Esophagus muscularis mucosa (tissue), 4 donors: ENCODE measurements at regions not wholly inside any gene's neighbourhood (a gene's known extent, or its start where the extent isn't known, plus 50 kb on each side); places are given as distances from the start of the nearest gene placed in this dataset.

Experiments used
- DNase-seq: peaks from one replicate; pipeline ENCODE4 v3.0.0-alpha.2; 2017; ENCODE audit errors: extremely low spot score
- H3K27ac ChIP-seq, 4 donors: fragments of 200-600 bp; sonication (generic); replicated peaks in 1 of 4; 1 replicate in 3 of 4; 2 replicates in 1 of 4; pipeline ENCODE4 v1.5.1; 2016 to 2019; ENCODE audit warnings: mild to moderate bottlenecking in 1 of 4
- H3K27me3 ChIP-seq, 4 donors: fragments of 200-600 bp; sonication (generic); one replicate each; pipeline versions ENCODE4 v1.5.1 to v1.6.0; 2016 to 2019
- H3K36me3 ChIP-seq, 4 donors: fragments of 200-600 bp; sonication (generic); one replicate each; pipeline ENCODE4 v1.5.1; 2016 to 2019
- H3K4me1 ChIP-seq, 4 donors: fragments of 200-600 bp; sonication (generic); one replicate each; pipeline ENCODE4 v1.5.1; 2016 to 2019
- H3K4me3 ChIP-seq, 4 donors: fragments of 200-600 bp; sonication (generic); 1 replicate in 2 of 4; 2 replicates in 2 of 4; pipeline ENCODE4 v1.5.1; 2016 to 2019; ENCODE audit warnings: mild to moderate bottlenecking in 4 of 4, moderate library complexity in 1 of 4
- H3K9me3 ChIP-seq, 4 donors: fragments of 200-600 bp; sonication (generic); 1 replicate in 3 of 4; 2 replicates in 1 of 4; pipeline ENCODE4 v1.5.1; 2016 to 2019
- EP300 ChIP-seq: sonication (generic); formaldehyde crosslinking; IDR thresholded peaks from one replicate; pipeline ENCODE4 v1.6.1; 2017; ENCODE audit warnings: antibody characterized with exemption
- POLR2A ChIP-seq: fragments of 450-650 bp; IDR thresholded peaks from one replicate; pipeline ENCODE4 v1.6.1; 2017; ENCODE audit warnings: antibody characterized with exemption, moderate library complexity, mild to moderate bottlenecking, low read depth
- POLR2AphosphoS5 ChIP-seq, 2 donors: sonication (generic); formaldehyde crosslinking; IDR thresholded peaks; one replicate each; pipeline ENCODE4 v1.6.1; 2017; ENCODE audit warnings: antibody characterized with exemption in 2 of 2
- WGBS: methylation state at CpG from one replicate; pipeline ENCODE4 v1.1.5; 2018; 5-methylcytosine and 5-hydroxymethylcytosine counted together
- intact Hi-C: fragments of 100-400 bp; cut with DNase I; formaldehyde crosslinking; loops from one replicate; pipeline ENCODE4 v1.15.1; 2023
- TF ChIP-seq, protein P1 (sequence below), 3 experiments: fragments of 200-600 bp in 2 of 3; fragments of 450-650 bp in 1 of 3; sonication (generic) in 2 of 3; IDR thresholded peaks; one replicate each; pipeline ENCODE4 v1.5.1; 2017 to 2019; ENCODE audit warnings: antibody characterized with exemption in 3 of 3, mild to moderate bottlenecking in 2 of 3, moderate library complexity in 1 of 3

GRCh38 chr3:23127196-23127595, 75.9 kb upstream of the UBE2E2 start:
- TF ChIP-seq POLR2A (no peak), EP300 (no peak), POLR2AphosphoS5 (IDR thresholded peaks at IDR 0.05) (no peak)
- TF ChIP-seq, protein P1, sequence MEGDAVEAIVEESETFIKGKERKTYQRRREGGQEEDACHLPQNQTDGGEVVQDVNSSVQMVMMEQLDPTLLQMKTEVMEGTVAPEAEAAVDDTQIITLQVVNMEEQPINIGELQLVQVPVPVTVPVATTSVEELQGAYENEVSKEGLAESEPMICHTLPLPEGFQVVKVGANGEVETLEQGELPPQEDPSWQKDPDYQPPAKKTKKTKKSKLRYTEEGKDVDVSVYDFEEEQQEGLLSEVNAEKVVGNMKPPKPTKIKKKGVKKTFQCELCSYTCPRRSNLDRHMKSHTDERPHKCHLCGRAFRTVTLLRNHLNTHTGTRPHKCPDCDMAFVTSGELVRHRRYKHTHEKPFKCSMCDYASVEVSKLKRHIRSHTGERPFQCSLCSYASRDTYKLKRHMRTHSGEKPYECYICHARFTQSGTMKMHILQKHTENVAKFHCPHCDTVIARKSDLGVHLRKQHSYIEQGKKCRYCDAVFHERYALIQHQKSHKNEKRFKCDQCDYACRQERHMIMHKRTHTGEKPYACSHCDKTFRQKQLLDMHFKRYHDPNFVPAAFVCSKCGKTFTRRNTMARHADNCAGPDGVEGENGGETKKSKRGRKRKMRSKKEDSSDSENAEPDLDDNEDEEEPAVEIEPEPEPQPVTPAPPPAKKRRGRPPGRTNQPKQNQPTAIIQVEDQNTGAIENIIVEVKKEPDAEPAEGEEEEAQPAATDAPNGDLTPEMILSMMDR (IDR thresholded peaks at IDR 0.05) = no peak
- DNase-seq = no peak
- WGBS = 95% methylated on average over 3 of the region's 3 CpGs
- no peaks in the 10 kb centered on the region for H3K27me3 ChIP-seq
- H3K4me3 ChIP-seq = no peak overlapping the region
- no peaks in the 10 kb centered on the region for H3K36me3 ChIP-seq
- no peaks in the 10 kb centered on the region for H3K9me3 ChIP-seq
- H3K4me1 ChIP-seq = peaks cover 2 to 16% (median 11%) of the 10 kb centered on the region in 4 donors
- intact Hi-C loops = no loop called here
- no peak overlapping the region for H3K27ac ChIP-seq

DNA sequence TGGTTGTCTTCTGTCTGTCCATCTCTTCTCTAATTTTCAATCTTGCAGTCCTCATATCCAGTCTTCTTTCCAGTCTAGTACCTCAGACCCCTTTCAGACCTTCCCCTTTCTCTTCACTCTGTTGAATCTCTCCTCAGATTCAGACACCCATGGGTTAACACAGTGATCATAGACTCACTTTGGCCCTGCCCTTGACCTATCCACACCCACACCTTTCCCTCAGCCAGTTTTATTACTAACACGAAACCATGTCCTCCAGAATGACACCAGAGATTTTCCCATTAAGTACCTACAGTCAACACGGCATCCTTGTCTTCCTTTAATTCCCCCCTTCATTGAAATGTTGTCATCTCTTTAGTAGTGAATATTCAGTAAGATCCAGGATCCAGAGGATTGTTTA, 74.5 kb upstream of the UBE2E2 start:
- no peak for DNase-seq
- peaks cover 2 to 16% (median 11%) of the 10 kb centered on the region in 4 donors for H3K4me1 ChIP-seq
- no peaks in the 10 kb centered on the region for H3K36me3 ChIP-seq
- H3K27ac ChIP-seq = no peak overlapping the region
- TF ChIP-seq EP300 = no peak
- TF ChIP-seq, protein P1 (IDR thresholded peaks at IDR 0.05) = no peak
- no peak for TF ChIP-seq POLR2AphosphoS5 (IDR thresholded peaks at IDR 0.05)
- no peak for TF ChIP-seq POLR2A
- WGBS = 71% methylated on average over 2 of the region's 2 CpGs
- H3K27me3 ChIP-seq = no peaks in the 10 kb centered on the region
- intact Hi-C loops = no loop called here
- no peaks in the 10 kb centered on the region for H3K9me3 ChIP-seq
- H3K4me3 ChIP-seq = peak overlapping the region in 2 of 4 donors; percentile 13 to 19

GRCh38 chr3:23129117-23129516, 74.0 kb upstream of the UBE2E2 start:
- H3K27me3 ChIP-seq = no peaks in the 10 kb centered on the region
- peak overlapping the region in 3 of 4 donors; percentile 5 to 28 (median 21) for H3K27ac ChIP-seq
- H3K9me3 ChIP-seq = no peaks in the 10 kb centered on the region
- no peaks in the 10 kb centered on the region for H3K36me3 ChIP-seq
- H3K4me3 ChIP-seq = peak overlapping the region; percentile 10 to 37 (median 16)
- WGBS = 36% methylated on average over 4 of the region's 4 CpGs
- TF ChIP-seq POLR2A (no peak), EP300 (no peak), POLR2AphosphoS5 (IDR thresholded peaks at IDR 0.05) (no peak)
- TF ChIP-seq, protein P1 (IDR thresholded peaks at IDR 0.05) = no peak
- intact Hi-C loops = no loop called here
- no peak for DNase-seq
- peaks cover 2 to 16% (median 11%) of the 10 kb centered on the region in 4 donors for H3K4me1 ChIP-seq

DNA sequence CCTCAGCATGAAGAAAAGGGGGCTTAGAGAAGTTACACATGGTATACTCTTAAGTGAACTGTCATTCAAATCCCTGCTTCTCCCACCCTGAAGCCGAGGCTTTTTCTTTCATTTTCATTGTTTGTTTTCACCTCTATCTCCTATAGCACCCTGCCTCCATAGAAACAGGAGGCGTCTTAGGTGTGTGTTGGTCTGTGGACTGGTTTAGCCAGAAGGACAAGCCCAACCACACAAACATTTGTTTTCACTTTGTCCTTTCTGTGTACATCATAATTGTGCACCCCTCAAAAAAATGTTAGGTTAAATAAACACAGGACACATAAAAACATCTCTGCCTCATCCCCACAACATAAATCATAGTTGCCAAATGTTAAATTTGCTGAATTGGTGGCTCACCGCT, 73.3 kb upstream of the UBE2E2 start:
- no peaks in the 10 kb centered on the region for H3K36me3 ChIP-seq
- DNase-seq = no peak
- H3K4me3 ChIP-seq = peak overlapping the region; percentile 10 to 37 (median 16)
- peaks cover 2 to 16% (median 11%) of the 10 kb centered on the region in 4 donors for H3K4me1 ChIP-seq
- TF ChIP-seq, protein P1 (IDR thresholded peaks at IDR 0.05) = no peak
- TF ChIP-seq POLR2AphosphoS5 (IDR thresholded peaks at IDR 0.05) (no peak), EP300 (no peak), POLR2A (no peak)
- 50% methylated on average over 3 of the region's 3 CpGs for WGBS
- intact Hi-C loops = no loop called here
- no peaks in the 10 kb centered on the region for H3K27me3 ChIP-seq
- peak overlapping the region in 1 of 4 donors; percentile 21 for H3K27ac ChIP-seq
- H3K9me3 ChIP-seq = no peaks in the 10 kb centered on the region

GRCh38 chr3:23130406-23130805, 72.7 kb upstream of the UBE2E2 start:
- Histone ChIP-seq H3K4me1 (peaks cover 2 to 16% (median 11%) of the 10 kb centered on the region in 4 donors), H3K27me3 (no peaks in the 10 kb centered on the region), H3K9me3 (no peaks in the 10 kb centered on the region), H3K27ac (no peak overlapping the region), H3K4me3 (no peak overlapping the region), H3K36me3 (no peaks in the 10 kb centered on the region)
- no peak for TF ChIP-seq EP300
- TF ChIP-seq POLR2AphosphoS5 (IDR thresholded peaks at IDR 0.05) = no peak
- TF ChIP-seq, protein P1 (IDR thresholded peaks at IDR 0.05) = no peak
- TF ChIP-seq POLR2A = no peak
- 95% methylated on average over 4 of the region's 4 CpGs for WGBS
- intact Hi-C loops = no loop called here
- DNase-seq = no peak
